GM21423 (cell line): ENCODE measurements at regions not wholly inside any gene's neighbourhood (a gene's known extent, or its start where the extent isn't known, plus 50 kb on each side); places are given as distances from the start of the nearest gene placed in this dataset.

Source experiments
- ATAC-seq: cut with Tn5 transposase; IDR thresholded peaks from one replicate; pipeline ENCODE4 v1.9.1; 2021; ENCODE audit warnings: mild to moderate bottlenecking, moderate library complexity; ENCODE audit not compliant: unreplicated experiment

DNA sequence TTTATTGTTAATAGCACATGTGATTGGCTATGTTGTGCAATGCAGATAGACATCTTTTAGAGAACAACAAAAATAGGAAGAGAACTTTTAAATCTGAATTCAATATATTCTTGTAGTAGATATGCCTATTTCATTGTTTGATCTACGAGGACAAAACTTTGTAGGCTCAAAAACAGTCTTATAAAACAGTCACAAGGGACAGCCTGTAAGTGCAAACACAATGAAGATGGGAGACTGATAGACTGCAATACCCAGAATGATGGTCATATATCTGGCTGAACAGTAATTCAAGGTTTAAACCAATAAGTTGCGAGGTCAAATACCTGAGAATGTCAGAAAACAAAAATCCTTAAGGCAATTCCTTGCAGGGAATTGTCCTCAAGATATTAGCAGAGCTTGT lies 1342.9 kb upstream of the ADGRB3 start:
- no peak for ATAC-seq

DNA sequence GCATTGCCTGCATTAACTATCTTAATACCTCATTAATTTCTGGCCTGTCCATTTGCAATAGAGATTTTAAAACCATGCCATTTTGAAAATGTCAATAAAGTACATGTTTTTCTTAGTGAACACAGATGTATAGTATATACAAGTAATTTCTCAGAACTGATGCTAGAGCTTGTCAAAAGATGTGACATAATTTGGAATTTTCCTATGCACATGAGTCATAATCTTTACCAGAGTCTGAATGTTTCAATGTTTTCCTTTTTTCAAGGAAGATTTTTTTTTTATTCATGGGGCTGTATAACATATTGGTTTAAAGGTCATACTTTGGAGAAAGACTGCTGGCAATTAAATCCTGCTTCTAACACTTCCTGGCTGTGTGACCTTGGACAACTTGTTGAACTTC lies 1347.5 kb upstream of the ADGRB3 start:
- ATAC-seq: no peak

DNA sequence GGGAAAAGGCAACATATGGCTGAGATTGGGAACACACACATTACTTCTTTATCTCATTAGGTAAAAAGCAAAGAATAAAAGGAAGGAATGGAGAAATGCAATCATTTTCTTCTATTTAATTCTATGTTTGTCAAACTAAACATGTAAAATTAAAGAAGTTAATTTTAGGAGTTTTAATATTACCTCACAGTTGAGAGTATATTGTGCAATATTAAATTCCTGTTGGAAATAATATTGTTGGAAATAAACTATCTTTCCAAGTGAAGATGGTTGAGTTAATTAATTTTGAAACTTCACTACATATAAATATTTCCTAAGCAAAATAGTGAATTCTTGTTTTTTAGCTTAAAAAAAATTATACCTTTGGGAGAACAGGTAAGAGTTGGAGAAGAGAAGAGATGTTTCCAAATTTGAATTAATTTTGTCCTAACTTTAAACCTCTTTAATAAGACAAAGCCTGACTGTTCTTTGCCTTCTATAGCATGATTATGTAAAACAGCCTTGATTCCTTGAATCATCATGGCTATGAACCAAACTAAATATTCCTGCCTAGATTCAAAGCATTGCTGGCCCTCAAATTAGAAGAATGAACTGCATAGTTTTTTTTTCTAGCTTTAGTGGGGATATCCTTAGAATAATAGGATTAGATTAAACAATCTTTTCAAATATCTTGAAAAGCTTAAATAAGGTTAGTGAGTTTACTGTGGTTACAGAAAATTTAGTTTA lies 1349.1 kb upstream of the ADGRB3 start:
- ATAC-seq: no peak

DNA sequence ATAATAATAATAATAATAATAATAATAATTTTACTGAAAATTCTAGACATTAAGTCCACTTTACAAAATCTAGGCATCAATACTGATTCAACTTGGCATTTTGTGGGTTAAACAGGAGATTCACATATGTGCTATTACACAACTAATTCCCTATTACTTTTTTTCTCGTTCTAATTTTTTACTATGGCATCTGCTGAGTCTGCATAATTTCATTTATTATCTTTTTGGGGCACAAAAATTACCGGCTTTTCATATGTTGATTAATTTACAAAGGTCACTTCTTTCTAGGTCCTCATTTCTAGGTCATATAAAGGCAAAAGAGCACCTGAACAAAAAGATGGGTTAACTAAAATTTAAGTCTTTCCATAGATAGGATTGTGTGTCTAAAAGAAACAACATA lies 1357.8 kb upstream of the ADGRB3 start:
- no peak for ATAC-seq

DNA sequence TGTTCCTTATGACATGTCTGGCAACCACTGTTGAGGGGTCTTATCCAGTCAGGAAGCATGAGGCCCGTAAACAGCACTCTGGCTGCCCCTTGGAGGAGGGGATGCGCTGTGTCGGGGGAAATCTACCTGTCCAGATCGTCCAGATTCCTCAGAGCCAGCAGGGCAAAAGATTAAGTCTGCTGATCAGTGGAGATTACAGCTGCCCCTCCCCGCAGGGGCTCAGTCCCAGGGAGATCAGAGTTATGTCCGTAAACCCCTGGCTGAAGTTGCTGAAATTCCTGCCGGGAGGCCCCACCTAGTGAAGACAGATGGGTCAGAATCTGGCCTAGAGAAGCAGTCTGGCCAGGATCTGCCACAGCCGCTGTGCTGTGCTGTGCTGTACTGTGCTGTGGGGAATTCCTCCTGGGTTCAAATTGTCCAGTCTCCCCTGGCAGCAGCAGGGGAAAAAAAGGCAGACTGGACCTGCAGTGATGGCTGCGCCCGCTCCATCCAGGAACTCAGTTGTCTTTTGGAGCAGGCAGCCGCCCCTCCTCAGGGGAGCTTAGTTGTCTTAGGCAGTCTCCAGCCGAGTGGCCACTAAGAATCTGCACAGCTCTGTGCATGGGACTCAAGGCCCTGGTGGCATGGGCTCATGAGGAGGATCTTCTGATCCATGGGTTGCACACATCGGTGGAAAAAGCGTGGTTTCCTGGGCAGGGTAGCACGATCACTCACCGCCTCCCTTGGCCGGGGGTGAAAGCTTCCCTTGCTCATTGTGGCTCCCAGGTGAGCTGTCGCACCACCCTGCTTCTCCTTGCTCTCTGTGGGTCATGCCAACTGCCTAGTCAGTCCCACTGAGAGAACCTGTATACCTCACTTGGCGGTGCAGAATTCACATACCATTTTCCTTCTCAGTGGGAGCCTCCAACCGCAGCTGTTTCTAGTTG lies 1368.8 kb upstream of the ADGRB3 start:
- no peak for ATAC-seq

DNA sequence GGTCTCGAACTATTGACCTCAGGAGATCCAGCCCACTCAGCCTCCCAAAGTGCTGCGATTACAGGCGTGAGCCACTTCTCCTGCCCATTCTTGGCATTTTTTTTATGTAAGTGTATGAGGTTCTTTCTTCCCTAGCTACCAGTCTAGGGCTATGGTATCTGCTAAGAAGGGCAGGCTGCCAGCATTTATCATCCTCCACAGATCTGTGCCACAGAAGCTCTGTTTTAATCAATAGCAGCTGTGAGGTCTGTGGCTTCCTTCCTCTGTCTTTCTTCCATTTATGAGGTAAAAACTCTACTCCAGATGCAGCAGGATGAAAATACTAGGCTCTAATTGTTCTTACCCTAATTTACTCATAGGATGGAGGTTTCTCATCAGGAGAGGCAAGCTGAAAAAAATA lies 1382.4 kb upstream of the ADGRB3 start:
- no peak for ATAC-seq

DNA sequence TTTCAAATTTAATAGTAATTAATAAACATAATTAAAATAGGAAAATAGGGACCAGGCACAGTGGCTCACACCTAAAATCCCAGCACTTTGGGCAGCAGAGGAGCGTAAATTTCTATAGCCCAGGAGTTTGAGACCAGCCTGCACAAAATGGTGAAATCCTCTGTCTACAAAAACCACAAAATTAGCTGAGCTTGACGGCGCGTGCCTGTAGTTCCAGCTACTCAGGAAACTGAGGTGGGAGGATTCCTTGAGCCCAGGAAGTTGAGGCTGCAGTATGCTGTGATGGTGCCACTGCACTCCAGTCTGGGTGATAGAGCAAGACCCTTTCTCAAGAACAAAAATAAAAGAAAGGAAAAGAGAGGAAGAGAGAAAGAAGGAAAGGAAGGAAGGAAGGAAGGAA lies 1387.0 kb upstream of the ADGRB3 start:
- no peak for ATAC-seq

DNA sequence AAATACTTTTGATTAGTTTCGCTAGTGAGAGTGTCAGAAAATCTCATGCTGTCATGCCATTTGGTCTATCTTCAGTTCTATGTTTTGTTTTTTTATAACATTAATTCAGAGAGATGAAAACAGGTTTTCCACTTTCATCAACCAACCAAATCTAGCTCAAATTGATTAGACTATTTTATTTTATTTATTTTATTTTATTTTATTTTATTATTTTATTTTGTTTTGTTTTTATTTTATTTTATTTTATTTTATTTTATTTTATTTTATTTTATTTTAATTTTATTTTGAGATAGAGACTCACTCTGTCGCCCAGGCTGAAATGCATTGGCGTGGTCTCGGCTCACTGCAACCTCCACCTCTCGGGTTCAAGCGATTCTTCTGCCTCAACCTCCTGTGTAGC lies 1391.0 kb upstream of the ADGRB3 start:
- ATAC-seq: no peak

DNA sequence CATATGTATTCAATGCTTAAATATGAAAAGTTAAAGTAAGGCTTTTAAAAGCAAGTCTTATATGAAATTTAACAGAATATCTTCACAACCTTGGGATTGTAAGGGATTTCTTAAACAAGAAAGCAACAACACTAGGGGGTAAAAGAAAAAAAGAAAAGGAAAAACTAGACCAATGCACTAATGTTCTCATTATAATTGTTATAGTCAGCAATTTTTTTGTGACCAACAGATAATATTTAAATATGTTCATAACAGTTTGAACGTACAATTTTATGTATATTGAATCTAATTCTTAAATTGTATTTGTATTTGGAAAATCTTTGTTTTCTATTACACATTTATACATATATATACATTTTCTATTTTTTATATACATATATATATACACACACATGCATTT lies 1397.8 kb upstream of the ADGRB3 start:
- no peak for ATAC-seq

DNA sequence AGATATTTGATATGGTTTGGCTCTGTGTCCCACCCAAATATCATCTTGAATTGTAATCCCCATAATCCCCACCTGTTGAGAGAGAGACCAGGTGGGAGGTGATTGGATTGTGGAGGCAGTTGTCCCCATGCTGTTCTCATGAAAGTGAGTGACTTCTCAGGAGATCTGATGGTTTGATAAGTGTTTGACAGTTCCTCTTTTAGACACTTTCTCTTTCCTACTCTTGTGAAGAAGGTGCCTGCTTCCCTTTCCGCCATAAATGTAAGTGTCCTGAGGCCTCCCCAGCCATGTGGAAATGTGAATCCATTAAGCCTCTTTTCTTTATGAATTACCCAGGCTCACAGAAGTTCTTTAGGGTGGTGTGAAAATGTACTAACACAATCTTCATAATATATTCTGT lies 1404.0 kb upstream of the ADGRB3 start:
- no peak for ATAC-seq

DNA sequence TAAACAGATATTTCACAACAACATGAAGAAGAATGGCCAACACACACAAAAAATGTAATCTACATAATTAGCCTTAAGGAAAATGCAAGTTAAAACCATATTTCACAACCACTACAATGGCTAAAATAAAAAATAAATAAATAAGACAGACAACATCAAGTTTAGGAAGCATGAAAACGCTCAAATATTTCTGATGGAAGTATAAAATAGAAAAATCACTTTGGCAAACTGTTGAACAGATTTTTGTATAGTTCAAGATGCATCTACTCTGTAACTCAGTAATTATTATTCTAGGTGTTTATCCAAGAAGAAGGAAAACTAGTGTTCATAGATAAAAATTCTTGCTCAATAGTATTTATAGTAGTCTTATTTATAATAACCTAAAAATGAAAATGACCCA lies 1410.1 kb upstream of the ADGRB3 start:
- no peak for ATAC-seq

DNA sequence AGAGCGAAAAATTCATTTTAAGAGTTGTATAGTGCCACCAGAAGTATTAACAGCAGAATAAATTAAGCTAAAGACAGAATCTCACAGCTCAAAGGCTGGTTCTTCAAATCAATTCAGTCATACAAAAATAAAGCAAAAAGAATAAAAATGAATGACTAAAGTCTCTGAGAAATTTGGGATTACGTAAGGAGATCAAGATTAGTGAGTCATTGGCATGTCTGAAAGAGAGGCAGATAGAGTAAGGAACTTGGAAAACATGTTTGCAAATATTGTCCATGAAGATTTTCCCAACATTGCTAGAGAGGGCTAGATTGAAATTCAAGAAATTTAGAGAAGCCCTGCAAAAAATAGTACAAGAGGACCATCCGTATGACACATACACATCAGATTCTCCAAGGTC lies 1413.9 kb upstream of the ADGRB3 start:
- ATAC-seq: no peak

DNA sequence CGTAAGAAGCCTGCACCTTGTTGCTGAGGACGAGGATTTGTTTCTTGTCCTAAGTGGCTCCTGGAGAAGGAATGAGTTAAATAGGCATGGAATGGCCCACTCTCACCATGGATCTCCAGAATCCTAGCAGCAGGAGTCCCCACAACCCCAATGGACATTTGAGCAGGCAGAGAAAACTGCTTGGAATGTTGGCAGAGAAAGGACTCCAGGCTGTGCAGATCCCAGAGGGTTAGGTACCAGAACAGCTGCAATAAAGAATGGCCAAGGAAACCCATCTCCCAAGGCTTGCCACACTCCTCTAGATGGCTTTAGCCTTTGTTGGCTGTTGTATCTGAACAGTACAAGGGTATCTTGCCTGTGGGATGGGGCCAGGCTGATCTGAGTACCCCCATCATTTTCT lies 1415.7 kb upstream of the ADGRB3 start:
- ATAC-seq: no peak

DNA sequence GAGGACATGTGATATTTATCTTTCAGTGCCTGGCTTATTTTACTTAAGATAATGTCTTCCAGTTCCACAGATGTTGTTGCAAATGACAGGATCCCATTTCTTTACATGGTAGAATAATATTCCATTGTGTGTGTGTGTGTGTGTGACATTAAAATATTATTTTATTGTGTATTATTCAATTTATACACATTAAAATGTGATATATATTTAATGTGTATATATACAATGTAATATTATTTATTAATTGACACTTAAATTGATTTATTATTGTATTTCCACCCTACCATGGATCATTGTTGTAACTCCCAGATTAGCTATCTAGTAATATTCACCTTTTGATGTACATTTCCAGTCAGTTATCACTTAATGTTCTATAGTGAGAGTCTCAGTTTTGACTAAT lies 1422.5 kb upstream of the ADGRB3 start:
- ATAC-seq: no peak

DNA sequence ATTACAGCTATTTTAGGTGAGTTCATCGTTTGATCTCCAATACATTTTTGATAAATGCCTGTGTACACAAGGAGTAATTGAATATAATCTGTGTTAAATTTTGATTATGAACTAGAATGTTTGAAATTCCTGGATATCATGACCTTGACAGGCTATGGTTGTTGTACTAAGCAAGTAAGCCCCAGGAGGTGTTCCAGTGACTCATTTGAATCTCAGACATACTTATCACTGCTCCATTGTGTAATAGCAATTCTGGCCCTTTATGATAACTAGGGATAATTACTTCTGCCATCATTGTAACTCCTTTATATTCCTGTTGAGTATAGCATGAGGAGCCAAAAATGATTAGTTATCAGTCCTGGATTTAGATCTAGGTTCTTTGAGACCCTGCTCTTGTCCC lies 1424.6 kb upstream of the ADGRB3 start:
- ATAC-seq: no peak

DNA sequence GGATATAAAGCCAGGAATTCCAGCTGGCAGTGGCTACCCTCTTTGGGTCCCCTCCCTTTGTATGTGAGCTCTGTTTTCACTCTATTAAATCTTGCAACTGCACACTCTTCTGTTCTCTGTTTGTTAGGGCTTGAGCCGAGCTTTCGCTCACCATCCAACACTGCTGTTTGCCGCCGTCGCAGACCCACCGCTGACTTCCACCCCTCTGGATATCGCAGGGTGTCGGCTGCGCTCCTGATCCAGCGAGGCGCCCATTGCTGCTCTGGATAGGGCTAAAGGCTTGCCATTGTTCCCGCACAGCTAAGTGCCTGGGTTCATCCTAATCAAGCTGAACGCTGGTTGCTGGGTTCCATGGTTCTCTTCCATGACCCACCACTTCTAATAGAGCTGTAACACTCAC lies 1433.5 kb upstream of the ADGRB3 start:
- ATAC-seq: no peak

DNA sequence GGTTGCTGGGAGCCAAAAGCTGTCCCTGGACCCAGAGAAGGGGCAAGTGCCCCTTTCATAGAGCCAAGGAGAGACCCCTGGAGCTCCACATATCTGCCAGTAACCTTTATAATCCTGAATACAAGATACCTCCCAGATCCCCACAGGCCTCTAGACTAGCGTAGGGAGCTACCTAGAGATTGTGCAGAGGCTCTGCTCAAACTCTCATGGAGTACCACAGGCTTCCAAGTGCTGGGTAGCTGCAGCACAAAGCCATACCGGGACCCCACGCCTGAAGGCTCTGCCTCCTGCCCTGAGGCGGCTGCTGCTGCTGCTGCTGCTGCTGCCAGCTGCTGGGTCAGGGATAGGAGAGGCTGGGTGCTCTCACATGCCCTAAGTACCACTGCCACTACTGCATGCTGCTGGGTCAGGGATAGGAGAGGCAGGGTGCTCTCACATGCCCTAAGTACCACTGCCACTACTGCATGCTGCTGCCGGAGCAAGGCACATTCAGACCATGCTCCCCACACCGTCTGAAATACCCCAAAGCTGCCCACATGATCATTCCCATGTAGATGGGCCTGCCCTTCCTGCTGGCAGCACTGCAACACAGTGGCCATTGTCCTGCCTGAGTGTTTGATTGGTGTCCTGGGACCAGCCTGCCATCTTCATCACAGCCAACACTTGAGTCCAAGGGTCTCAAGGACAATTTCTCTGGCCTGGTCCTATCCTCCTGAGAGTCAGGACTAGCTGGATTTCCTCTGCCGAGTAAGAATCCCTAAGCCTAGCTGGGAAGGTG lies 1434.3 kb upstream of the ADGRB3 start:
- ATAC-seq: no peak

DNA sequence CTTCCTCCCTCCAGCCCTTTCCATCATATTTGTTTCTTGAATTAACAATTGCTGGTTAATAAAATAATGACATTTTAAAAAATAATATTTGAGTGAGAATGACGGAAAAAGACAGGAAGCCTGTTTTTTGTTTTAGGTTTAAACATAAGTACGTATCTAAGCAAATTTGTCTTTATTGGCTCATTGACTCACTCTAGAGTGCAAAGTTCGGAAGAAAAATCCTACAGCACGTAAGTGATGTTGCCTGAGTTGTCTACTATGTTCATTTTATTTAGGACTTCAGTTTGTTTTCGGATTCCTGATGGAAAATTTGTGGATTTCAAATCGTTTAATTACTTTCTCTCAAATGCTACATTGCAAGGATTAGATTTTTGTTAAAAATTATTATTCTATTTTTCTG lies 1435.7 kb upstream of the ADGRB3 start:
- no peak for ATAC-seq

DNA sequence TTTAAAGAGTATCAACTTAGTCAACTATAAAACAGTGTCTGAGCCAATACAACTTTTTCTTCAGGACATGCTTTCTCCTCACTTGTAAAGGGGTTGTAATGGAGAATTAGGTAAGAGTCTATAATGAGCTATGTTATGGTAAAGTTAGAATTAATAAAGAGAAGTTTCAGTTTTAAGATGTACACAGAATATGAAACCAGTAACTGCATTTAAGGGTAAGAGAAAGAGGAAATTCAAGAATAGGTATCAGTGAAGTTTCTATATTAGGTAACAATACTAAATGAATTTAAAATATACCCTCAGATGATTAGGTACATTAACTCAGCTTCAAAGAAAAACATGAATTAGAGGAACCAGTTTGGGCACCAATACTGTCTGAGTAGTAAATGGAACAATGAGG lies 1444.3 kb upstream of the ADGRB3 start:
- ATAC-seq: no peak

DNA sequence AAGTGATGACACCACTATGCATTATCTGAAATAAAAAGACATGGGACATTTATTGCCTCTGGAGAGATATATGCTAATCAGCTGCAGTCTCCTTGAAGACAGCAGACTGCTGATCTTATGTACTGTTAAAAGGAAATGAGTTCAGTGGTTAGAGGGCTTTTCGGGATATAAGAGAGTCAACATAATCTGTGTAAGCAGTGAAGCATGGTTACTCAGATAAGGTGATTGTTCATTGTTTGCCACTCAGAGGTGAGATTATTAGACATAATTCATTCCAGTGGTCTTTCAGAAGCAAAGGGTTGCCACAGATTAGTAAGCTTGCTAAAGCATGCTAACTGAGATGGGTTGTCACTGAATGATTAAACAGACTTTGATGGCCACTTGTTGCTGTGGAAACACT lies 1450.7 kb upstream of the ADGRB3 start:
- ATAC-seq: no peak

DNA sequence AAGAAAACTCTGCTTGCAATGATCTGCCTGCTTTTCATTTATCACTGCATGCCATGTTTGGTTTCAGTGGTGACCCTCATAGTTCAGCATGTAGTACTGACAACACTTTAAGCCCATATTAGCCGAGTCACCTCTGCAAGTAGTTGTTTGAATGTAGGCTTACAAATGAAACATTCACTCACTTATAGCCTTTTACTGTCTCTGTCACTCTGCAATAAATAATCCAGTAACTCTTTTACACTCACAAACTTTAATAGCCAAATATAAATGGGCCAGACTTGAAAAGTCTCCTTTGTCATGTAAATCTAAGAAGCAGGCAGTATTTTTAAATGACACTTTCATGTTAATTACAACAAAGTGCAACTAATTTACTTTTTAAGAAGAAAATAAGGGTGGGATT lies 1460.0 kb upstream of the ADGRB3 start:
- ATAC-seq: no peak

DNA sequence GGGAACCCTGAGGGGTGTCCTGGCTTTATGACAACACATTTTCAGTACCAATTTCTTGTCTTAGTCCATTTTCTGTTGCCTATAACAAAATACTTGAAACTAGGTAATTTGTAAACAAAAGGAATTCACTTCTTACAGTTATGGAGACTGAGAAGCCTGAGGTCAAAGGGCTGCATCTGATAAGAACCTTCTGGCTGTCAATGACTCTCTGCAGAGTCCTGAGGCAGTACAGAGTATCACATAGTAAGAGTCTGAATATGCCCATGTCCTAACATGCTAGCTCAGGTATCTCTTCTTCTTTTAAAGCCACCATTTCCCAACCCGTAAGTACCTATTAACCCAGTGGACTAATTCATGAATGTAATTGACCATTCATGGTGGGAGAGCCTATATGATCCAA lies 1458.6 kb upstream of the EYS start:
- no peak for ATAC-seq
